ENCODE measurements at regions not wholly inside any gene's neighbourhood (a gene's known extent, or its start where the extent isn't known, plus 50 kb on each side); places are given as distances from the start of the nearest gene placed in this dataset.

DNA sequence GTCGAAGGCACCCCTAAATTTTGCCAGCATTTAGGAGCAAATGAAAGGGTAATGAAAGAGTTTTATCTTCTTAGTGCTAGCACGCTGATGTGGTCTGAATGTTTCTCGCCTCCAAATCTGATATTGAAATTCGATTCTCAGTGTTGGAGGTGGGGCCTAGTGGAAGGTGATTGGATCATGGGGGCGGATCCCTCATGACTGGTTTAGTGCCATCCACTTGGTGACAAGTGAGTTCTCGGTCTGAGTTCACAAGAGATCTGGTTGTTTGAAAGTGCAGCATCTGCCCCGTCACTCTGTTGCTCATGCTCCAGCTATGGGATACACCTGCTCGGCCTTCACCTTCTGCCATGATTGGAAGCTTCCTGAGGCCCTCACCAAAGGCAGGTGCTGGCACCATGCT is 75.1 kb upstream of the ZBTB40 start:
- no peak for DNase-seq (ENCODE audit: low spot score)

DNA sequence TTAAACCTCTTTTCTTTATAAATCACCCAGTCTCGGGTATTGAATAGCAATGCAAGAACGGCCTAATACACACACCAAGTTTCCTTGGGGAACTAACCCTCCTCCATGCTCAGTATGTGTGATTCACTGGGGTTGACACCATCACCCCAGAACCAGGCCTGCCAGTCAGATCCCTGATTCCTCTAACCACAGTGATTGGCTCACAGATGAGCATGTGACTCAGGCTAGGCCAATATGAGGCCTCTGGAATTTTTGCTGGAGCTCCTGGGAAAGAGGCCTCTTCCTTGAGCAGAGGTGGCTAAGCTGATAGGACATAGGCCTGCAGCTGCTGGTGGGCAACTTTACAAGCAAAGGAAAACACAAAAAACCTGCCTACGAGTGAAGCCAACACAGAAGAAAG is 74.7 kb upstream of the ZBTB40 start:
- no peak for DNase-seq (ENCODE audit: low spot score)

- DNase-seq (ENCODE audit: low spot score) = no peak
Measured at GRCh38 chr1:22379566-22379965, 72.1 kb upstream of the ZBTB40 start.

GRCh38 chr1:22380024-22380785 is 71.4 kb upstream of the ZBTB40 start:
- no peak for DNase-seq (ENCODE audit: low spot score)

DNA sequence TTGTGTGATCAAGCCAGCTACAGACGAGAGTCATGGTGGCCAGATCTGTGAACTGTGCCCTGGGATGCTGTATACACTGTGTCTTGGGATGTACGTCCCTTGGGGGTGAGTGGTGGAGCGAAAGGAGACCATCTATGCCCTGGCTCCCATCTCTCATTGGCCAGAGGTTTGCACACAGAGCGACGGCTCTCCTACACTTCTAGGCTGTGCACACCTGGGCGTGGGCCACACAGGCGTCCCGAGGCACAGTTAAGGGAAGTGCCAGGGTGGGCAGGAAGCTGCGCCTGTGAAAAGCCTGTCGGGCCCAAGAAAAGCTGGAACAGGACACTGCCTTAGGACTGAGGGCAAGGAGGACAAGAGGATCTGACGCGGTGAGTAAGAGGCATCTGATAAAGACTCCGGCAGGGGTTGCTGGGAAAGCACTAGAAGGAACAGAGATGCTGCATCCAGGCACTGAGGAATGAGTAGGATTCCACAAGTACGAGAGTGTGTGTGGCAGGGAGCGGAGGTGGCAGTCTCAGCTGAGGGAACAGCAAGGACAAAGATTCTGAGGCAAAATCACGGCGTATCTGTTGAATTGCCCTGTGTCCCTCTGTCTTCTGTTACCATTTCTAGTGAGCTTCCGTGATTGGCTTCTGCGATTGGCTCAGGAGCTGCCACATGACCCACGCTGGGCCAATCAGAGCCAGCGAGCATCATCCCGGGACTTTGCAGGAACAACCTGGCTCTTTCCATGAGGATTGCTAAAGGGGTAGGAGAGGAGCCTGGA is 67.9 kb upstream of the ZBTB40 start:
- no peak for DNase-seq (ENCODE audit: low spot score)

GRCh38 chr1:22385537-22385936 is 66.1 kb upstream of the ZBTB40 start:
- no peak for DNase-seq (ENCODE audit: low spot score)

- no peak for DNase-seq (ENCODE audit: low spot score)
Measured at GRCh38 chr1:22386774-22387173, 64.9 kb upstream of the ZBTB40 start.

- no peak for DNase-seq (ENCODE audit: low spot score)
Measured at GRCh38 chr1:22387919-22388580, 63.6 kb upstream of the ZBTB40 start.

- DNase-seq (ENCODE audit: low spot score) = no peak
Measured at GRCh38 chr1:22388671-22389450, 62.8 kb upstream of the ZBTB40 start.

DNA sequence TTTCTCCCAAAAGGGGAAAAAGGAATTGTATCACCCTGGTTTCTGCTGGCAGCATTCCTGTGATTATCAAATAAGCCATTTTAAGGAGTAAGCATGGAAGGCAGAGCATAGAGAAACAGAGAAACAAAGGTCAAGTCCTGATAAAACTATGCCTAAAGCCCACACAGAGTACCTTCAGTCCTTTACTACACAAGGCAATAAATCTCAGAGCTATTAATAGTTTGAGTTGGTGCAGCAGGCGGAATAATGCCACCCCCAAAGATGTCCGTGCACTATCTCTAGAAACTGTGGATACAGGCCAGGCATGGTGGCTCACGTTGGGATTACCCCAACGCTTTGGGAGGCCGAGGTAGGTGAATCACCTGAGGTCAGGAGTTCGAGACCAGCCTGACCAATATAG is 58.1 kb upstream of the ZBTB40 start:
- no peak for DNase-seq (ENCODE audit: low spot score)

GRCh38 chr1:22398656-22399420 is 52.8 kb upstream of the ZBTB40 start:
- DNase-seq (ENCODE audit: low spot score) = no peak

- DNase-seq (ENCODE audit: low spot score) = no peak
Measured at GRCh38 chr1:22399421-22400091, 52.1 kb upstream of the ZBTB40 start.

All from ecto neural progenitor cell (in vitro differentiated cells).